Testis (tissue), 2 donors: ENCODE measurements at regions not wholly inside any gene's neighbourhood (a gene's known extent, or its start where the extent isn't known, plus 50 kb on each side); places are given as distances from the start of the nearest gene placed in this dataset.
A peak's percentile ranks its signal among the peaks of the same experiment; 100 is the strongest.

Experiments used
- DNase-seq: peaks from one replicate; pipeline ENCODE4 v3.0.0-alpha.2; 2019
- H3K27ac ChIP-seq, 2 donors: fragments of 200-600 bp; sonication (generic); one replicate each; pipeline ENCODE4 v1.5.1; 2019
- H3K27me3 ChIP-seq: fragments of 200-600 bp; sonication (generic); one replicate; pipeline ENCODE4 v1.5.1; 2019
- H3K36me3 ChIP-seq: fragments of 200-600 bp; sonication (generic); one replicate; pipeline ENCODE4 v1.5.1; 2017; ENCODE audit warnings: low read depth; ENCODE audit errors: missing control alignments
- H3K4me1 ChIP-seq: fragments of 200-600 bp; sonication (generic); one replicate; pipeline ENCODE4 v1.5.1; 2019
- H3K4me3 ChIP-seq, 2 donors: fragments of 200-600 bp; sonication (generic); one replicate each; pipeline ENCODE4 v1.5.1; 2017 to 2019
- H3K9me3 ChIP-seq: fragments of 200-600 bp; sonication (generic); one replicate; pipeline ENCODE4 v1.5.1; 2017
- POLR2A ChIP-seq: fragments of 450-650 bp; IDR thresholded peaks from one replicate; pipeline ENCODE4 v1.6.1; 2017; ENCODE audit warnings: antibody characterized with exemption, mild to moderate bottlenecking, moderate library complexity
- WGBS, 2 donors: methylation state at CpG; one replicate each; pipeline ENCODE4 v1.1.5; 2018; 5-methylcytosine and 5-hydroxymethylcytosine counted together
- intact Hi-C: fragments of 100-400 bp; cut with DNase I; formaldehyde crosslinking; loops from one replicate; pipeline ENCODE4 v1.15.1; 2023; ENCODE audit warnings: low total_unique reads
- TF ChIP-seq, protein P1 (sequence below), 3 experiments: fragments of 450-650 bp in 2 of 3; fragments of 200-600 bp in 1 of 3; sonication (generic) in 1 of 3; IDR thresholded peaks; one replicate each; pipeline ENCODE4 v1.5.1; 2016 to 2019; ENCODE audit warnings: antibody characterized with exemption in 3 of 3, mild to moderate bottlenecking in 2 of 3, moderate library complexity in 1 of 3

DNA sequence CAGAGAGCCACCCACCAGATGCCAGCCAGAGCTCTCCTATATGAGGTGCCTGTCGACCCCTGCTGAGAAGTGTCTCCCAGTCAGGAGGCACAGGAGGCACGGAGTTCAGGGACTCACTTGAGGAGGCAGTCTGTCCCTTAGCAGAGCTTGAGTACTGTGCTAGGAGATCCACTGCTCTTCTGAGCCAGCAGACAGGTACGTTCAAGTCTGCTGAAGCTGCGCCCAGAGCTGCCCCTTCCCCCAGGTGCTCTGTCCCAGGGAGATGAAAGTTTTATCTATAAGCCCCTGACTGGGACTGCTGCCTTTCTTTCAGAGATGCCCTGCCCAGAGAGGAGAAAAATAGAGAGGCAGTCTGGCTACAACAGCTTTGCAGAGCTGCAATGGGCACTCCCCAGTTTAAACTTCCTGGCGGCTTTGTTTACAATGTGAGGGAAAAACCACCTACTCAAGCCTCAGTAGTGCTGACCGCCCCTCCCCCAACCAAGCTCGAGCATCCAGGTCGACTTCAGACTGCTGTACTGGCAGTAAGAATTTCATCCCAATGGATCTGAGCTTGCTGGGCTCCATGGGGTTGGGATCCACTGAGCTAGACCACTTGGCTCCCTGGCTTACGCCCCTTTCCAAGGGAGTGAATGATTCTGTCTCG, 146.7 kb upstream of the USP15 start:
- 76 to 89% methylated on average over 3 to 10 of the region's 10 CpGs for WGBS, 2 donors
- Histone ChIP-seq H3K27ac (no peak overlapping the region), H3K4me1 (no peaks in the 10 kb centered on the region), H3K27me3 (no peaks in the 10 kb centered on the region), H3K36me3 (no peaks in the 10 kb centered on the region), H3K9me3 (no peaks in the 10 kb centered on the region), H3K4me3 (no peak overlapping the region)
- no peak for TF ChIP-seq POLR2A
- no peak for DNase-seq
- intact Hi-C loops, result no loop called here

DNA sequence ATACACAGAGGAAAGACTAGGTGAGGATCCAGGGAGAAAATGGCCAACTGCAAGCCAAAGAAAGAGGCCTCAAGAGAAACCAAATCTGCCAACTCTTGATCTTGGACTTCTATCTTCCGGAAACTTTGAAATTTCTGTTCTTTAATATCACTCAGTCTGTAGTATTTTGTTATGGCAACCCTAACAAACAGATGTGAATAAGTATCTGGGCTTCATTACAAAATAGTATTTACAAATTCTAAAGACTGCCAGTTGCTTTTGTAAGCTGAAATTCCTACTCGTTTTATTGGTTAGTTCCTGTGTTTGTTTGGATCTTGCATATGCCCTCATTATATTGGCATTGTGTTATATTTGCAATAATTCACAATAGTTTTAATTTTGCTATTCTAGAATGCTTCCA, 143.2 kb upstream of the USP15 start:
- DNase-seq, result no peak
- Histone ChIP-seq H3K4me3 (no peak overlapping the region), H3K9me3 (no peaks in the 10 kb centered on the region), H3K27me3 (no peaks in the 10 kb centered on the region), H3K27ac (no peak overlapping the region), H3K4me1 (no peaks in the 10 kb centered on the region), H3K36me3 (no peaks in the 10 kb centered on the region)
- intact Hi-C loops, result no loop called here
- TF ChIP-seq POLR2A, result no peak
- TF ChIP-seq, protein P1, sequence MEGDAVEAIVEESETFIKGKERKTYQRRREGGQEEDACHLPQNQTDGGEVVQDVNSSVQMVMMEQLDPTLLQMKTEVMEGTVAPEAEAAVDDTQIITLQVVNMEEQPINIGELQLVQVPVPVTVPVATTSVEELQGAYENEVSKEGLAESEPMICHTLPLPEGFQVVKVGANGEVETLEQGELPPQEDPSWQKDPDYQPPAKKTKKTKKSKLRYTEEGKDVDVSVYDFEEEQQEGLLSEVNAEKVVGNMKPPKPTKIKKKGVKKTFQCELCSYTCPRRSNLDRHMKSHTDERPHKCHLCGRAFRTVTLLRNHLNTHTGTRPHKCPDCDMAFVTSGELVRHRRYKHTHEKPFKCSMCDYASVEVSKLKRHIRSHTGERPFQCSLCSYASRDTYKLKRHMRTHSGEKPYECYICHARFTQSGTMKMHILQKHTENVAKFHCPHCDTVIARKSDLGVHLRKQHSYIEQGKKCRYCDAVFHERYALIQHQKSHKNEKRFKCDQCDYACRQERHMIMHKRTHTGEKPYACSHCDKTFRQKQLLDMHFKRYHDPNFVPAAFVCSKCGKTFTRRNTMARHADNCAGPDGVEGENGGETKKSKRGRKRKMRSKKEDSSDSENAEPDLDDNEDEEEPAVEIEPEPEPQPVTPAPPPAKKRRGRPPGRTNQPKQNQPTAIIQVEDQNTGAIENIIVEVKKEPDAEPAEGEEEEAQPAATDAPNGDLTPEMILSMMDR (IDR thresholded peaks at IDR 0.05), result no peak
- WGBS, 2 donors, result 60 to 67% methylated on average over 2 of the region's 2 CpGs

DNA sequence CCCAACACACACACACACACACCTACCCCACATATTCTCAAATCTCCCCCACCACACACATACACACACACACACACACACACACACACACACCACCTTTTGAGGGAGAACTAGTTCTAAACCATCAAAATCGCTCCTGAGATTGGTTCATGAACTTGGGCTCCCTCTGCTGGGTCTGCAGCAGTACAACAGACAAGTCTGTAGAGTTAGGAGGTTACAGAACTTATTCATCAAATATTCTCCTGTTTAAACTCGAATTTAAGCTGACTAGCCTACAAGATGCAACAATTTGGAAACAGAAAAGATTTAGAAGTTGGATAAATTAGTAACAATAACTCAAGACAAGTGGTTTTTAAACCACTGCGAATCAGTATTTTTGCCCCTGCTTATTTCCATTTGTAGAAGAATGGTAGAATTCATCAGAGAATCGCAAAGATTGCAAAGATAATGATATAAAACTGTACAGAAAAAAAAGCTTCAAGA, 136.4 kb upstream of the USP15 start:
- H3K27me3 ChIP-seq, result no peaks in the 10 kb centered on the region
- intact Hi-C loops, result no loop called here

DNA sequence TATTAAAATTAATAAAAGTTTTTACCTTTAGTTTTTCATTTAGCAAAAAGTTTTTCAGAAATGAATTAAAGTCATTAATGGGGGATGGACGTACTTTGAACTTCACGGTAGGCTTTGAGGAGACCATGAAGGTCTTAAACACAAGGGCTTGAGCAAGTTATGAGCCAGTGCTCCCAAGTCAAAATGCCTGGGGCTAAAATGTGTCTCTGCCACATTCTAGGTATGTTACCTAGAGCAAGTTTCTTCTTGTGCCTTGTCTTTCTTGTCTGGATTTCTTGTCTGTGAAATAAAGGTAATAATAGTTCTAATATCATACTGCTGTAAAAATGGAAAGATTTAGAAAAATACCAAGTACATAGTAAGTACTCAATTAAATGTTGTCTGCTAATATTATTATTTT, 132.7 kb upstream of the USP15 start:
- H3K27ac ChIP-seq, result no peak overlapping the region
- TF ChIP-seq, protein P1 (IDR thresholded peaks at IDR 0.05), result no peak
- no peak for TF ChIP-seq POLR2A
- no peaks in the 10 kb centered on the region for H3K36me3 ChIP-seq
- no peaks in the 10 kb centered on the region for H3K4me1 ChIP-seq
- DNase-seq, result no peak
- H3K4me3 ChIP-seq, result no peak overlapping the region
- 95 to 96% methylated on average over 2 of the region's 2 CpGs for WGBS, 2 donors
- no peaks in the 10 kb centered on the region for H3K9me3 ChIP-seq
- H3K27me3 ChIP-seq, result no peaks in the 10 kb centered on the region
- intact Hi-C loops, result no loop called here

More for the DNA sequence above, 136.4 kb upstream of the USP15 start:
- Histone ChIP-seq H3K4me3 (no peak overlapping the region), H3K9me3 (no peaks in the 10 kb centered on the region), H3K4me1 (no peaks in the 10 kb centered on the region), H3K36me3 (no peaks in the 10 kb centered on the region), H3K27ac (no peak overlapping the region)
- peak; percentile 48 for DNase-seq
- WGBS, 2 donors, result 28 to 33% methylated on average over 4 of the region's 4 CpGs
- no peak for TF ChIP-seq POLR2A
- TF ChIP-seq, protein P1 (IDR thresholded peaks at IDR 0.05), result peak; percentile 16 to 62 (median 52)

DNA sequence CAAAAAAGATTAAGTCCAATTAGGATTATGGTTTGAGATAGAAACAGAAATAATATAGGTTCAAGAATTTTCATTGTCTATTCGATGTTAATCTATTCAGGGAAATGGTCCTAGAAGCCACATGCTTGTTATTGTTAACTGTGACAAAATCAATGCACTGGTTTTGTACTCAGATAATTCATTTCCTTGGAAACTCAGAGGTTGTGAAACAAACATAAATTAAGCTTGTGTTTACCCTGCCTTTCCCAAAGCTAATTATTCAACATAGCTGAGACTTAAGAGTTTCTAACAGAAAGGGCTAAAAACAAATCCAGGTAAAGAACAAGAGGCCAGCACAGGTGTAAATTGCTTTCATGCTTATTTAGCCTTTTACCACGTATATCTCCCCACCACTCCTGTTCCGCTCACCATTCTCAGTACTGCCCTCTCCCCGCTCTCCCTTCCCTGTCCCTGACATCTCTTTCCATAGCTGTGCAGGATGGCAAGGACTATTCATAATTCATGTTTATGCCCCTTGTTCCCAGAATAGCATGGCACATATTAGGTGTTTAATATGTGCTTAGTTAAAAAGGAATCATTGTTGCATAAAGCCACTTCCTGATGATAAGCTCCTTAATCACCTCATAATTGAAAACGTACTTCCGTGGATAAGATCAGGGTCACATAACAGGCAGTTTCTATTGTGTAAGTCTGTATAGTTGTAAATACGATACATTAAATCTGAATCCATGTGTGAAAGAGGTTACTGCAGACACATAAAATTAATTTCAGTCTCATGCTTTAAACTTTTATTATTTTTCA, 131.8 kb upstream of the USP15 start:
- DNase-seq, result no peak
- no peak overlapping the region for H3K27ac ChIP-seq
- intact Hi-C loops, result no loop called here
- no peaks in the 10 kb centered on the region for H3K36me3 ChIP-seq
- H3K9me3 ChIP-seq, result no peaks in the 10 kb centered on the region
- WGBS, 2 donors, result 62 to 73% methylated on average over 7 of the region's 7 CpGs
- no peaks in the 10 kb centered on the region for H3K4me1 ChIP-seq
- TF ChIP-seq, protein P1 (IDR thresholded peaks at IDR 0.05), result no peak
- no peak for TF ChIP-seq POLR2A
- H3K4me3 ChIP-seq, result no peak overlapping the region
- H3K27me3 ChIP-seq, result no peaks in the 10 kb centered on the region
